ENCODE measurements at regions not wholly inside any gene's neighbourhood (a gene's known extent, or its start where the extent isn't known, plus 50 kb on each side); places are given as distances from the start of the nearest gene placed in this dataset.
A peak's percentile ranks its signal among the peaks of the same experiment; 100 is the strongest.

DNA sequence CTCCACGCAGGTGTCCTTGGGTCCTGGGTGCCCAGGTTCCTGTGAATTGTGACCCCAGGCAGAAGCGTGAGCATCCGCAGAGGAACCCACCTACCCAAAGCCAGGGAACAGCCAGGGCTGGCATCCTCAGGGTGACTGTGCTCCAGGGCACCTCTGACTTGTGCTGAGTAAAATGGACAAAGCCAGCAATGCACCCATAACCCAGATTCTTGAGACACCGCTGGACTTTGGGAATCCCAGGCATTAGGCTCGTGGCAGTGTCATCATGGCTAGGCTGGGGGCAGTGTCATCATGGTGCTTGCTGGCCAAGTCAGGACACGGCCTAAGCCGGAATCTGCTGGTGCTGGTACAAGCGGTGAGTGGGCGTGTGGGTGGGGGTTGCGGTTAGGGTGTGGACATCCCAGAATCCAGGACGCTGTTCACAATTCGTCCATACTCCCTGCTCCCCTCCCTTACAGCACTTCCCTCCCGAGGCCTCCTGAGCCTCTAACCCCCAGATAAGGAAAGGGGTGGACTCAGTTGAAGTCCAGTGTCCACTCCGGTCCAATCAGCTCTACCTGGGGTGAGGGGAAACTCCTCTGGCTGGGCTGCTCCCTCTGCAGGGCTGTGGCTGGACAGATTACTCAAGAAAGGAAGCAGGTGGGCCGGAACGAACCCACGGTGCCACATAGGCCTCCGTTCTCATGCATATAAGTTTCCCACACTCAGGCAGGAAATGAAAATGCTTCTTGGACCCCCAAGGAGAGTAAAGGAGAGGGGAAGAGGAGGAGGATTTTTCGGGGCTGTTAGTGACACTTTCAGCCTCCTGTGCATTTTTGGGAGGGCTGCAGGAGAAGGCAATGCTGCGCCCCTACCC is 138.9 kb downstream of the SEC14L1 start:
- ChIA-PET CTCF (interaction anchor here (0.6 kb wide), 1 partner anchor 1177 kb away, joined by 3 read pairs; no protein-coding TSS in a partner anchor), POLR2A (interaction anchor here (0.6 kb wide), 1 partner anchor 218 kb away, joined by 4 read pairs; no protein-coding TSS in a partner anchor)
- H3K4me3 Mint-ChIP-seq = peak overlapping the region; percentile 16 to 88 (median 84)

DNA sequence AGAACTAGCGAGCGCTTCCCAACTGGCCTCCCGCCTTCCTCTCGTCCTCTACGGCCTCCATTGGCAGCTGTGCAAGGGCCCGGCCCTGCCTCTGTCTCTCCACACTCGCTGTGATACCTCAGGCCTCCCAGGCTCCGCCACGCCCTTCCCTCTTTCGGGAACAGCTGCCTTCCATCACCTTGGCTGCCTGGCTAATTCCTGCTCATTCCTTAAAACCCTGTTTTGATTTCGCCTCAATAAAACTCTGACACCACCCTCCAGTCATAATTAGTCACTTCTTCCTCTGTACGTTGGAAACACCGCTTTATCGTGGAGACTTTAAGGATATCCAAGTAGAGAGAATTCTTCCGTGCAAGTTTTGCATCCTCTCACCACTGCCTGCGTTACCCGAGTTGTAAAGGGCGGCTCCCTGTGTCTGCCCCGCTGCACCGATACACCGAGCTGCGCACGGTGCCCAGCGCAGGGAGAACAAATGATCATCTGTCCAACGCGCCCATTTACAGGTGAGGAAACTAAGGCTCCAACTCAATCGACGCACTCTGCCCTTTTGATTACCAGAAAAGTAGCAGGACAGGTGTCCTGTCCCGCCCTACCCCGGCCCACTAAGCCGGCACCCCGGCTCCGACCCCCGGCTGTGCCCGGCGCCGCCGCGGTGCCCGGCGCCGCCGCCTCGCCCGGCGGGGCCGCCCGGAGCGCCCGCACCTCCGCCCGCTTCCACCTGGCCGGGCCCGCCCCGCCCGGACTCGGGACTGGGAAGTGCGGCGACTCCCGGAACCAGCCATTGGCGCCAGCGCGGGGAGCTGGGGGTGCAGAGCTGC is 139.7 kb downstream of the SEC14L1 start:
- Mint-ChIP-seq H3K9me3 (peaks cover 0 to 11% (median 0%) of the 10 kb centered on the region in 11 donors), H3K4me1 (peaks cover 13 to 16% (median 14%) of the 10 kb centered on the region in 7 donors), H3K27me3 (peaks cover 0 to 48% (median 11%) of the 10 kb centered on the region in 5 donors), H3K27ac (peak overlapping the region; percentile 67 to 96 (median 83)), H3K36me3 (no peaks in the 10 kb centered on the region), H3K4me3 (peak overlapping the region; percentile 68 to 88 (median 84))
- Histone ChIP-seq H3K4me1 (ENCODE audit: control insufficient read depth in 2 of 2, insufficient read depth in 2 of 2, low read length in 2 of 2) (peaks cover 3 to 10% of the 10 kb centered on the region in 2 donors), H3K27me3 (ENCODE audit: control insufficient read depth in 2 of 2, insufficient read depth in 2 of 2, low read length in 2 of 2) (no peaks in the 10 kb centered on the region), H3K9me3 (ENCODE audit: control insufficient read depth in 2 of 3, low read length in 3 of 3) (no peaks in the 10 kb centered on the region), H3K27ac (ENCODE audit: low read depth, low read length) (no peak overlapping the region), H3K4me3 (ENCODE audit: low read length) (no peak overlapping the region), H3K36me3 (ENCODE audit: control insufficient read depth in 2 of 3, insufficient read depth in 3 of 3, low read length in 3 of 3) (no peaks in the 10 kb centered on the region)
- ChIA-PET CTCF (no interaction called here), POLR2A (interaction anchor here (0.6 to 0.7 kb wide), 2 partner anchors 141 to 678 kb away, joined by 3 to 6 read pairs; partner anchors contain the start of gene TNRC6C)
- intact Hi-C loops (cut with micrococcal nuclease) = loop anchor here in 1 of 2 donors (1.0 to 5.0 kb wide), 2 partner anchors 52 to 215 kb away; no protein-coding TSS in a partner anchor
- no peak for ATAC-seq
- DNase-seq = peak in 3 of 9 donors; percentile 12 to 31 (median 19)

More for the DNA sequence above, 138.9 kb downstream of the SEC14L1 start:
- no peak overlapping the region for H3K27ac ChIP-seq (ENCODE audit: low read depth, low read length)
- peaks cover 0 to 49% (median 11%) of the 10 kb centered on the region in 5 donors for H3K27me3 Mint-ChIP-seq
- intact Hi-C loops (cut with micrococcal nuclease) = loop anchor here in 1 of 2 donors (5.0 kb wide), 1 partner anchor 53 kb away; no protein-coding TSS in a partner anchor
- H3K4me3 ChIP-seq (ENCODE audit: low read length) = no peak overlapping the region
- H3K27ac Mint-ChIP-seq = peak overlapping the region in 8 of 9 donors; percentile 55 to 96 (median 77)
- peaks cover 3 to 10% of the 10 kb centered on the region in 2 donors for H3K4me1 ChIP-seq (ENCODE audit: control insufficient read depth in 2 of 2, insufficient read depth in 2 of 2, low read length in 2 of 2)
- H3K36me3 Mint-ChIP-seq = no peaks in the 10 kb centered on the region
- DNase-seq = no peak
- peaks cover 0 to 11% (median 0%) of the 10 kb centered on the region in 11 donors for H3K9me3 Mint-ChIP-seq
- peaks cover 13 to 16% (median 14%) of the 10 kb centered on the region in 7 donors for H3K4me1 Mint-ChIP-seq
- ATAC-seq = no peak
- H3K27me3 ChIP-seq (ENCODE audit: control insufficient read depth in 2 of 2, insufficient read depth in 2 of 2, low read length in 2 of 2) = no peaks in the 10 kb centered on the region
- no peaks in the 10 kb centered on the region for H3K36me3 ChIP-seq (ENCODE audit: control insufficient read depth in 2 of 3, insufficient read depth in 3 of 3, low read length in 3 of 3)
- no peaks in the 10 kb centered on the region for H3K9me3 ChIP-seq (ENCODE audit: control insufficient read depth in 2 of 3, low read length in 3 of 3)

DNA sequence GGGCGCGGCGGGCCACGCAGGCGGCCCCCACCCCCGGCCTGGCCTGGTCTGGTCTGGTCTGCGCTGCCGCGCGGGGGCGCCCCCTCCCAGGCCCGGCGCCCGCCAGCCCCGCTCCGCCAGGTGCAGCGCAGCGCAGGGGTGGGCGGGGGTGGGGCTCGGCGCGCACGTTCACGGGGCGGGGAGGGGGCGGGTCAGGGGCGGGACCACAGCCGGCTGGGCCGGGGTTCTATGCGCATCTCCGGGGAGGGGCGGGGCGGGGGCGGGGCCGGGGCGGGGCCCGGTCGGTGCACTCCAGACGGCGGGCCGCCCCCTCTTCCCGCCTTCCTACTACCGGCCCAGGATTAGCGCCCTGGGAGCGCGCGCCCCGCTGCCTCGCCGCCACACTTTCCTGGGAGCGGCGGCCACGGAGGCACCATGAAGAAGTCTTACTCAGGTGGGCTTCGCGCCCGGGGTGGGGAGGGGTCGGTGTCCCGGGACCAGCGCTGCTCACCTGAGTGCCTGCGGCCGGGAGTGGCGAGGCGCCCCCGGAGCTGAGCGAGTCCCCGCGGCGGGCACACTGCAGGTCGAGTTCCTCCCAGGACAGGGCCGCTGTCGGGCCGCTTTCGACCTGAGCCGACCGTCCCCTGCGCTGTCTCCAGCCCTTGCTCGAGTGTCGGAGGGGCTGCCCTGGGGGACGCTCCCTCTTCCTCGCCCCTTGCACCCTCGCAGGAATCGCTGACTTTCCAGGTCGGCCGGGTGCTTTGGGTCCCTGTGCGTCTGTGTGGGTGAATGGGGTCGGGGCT is 140.5 kb downstream of the SEC14L1 start:
- ChIA-PET POLR2A (interaction anchor here (0.6 to 0.7 kb wide), 2 partner anchors 142 to 677 kb away, joined by 3 to 6 read pairs; partner anchors contain the start of gene TNRC6C), CTCF (no interaction called here)
- Histone ChIP-seq H3K27me3 (ENCODE audit: control insufficient read depth in 2 of 2, insufficient read depth in 2 of 2, low read length in 2 of 2) (no peaks in the 10 kb centered on the region), H3K4me3 (ENCODE audit: low read length) (peak overlapping the region; percentile 54), H3K27ac (ENCODE audit: low read depth, low read length) (no peak overlapping the region), H3K9me3 (ENCODE audit: control insufficient read depth in 2 of 3, low read length in 3 of 3) (no peaks in the 10 kb centered on the region), H3K4me1 (ENCODE audit: control insufficient read depth in 2 of 2, insufficient read depth in 2 of 2, low read length in 2 of 2) (peaks cover 3 to 10% of the 10 kb centered on the region in 2 donors), H3K36me3 (ENCODE audit: control insufficient read depth in 2 of 3, insufficient read depth in 3 of 3, low read length in 3 of 3) (no peaks in the 10 kb centered on the region)
- intact Hi-C loops (cut with micrococcal nuclease) = loop anchor here in 1 of 2 donors (1.0 to 5.0 kb wide), 2 partner anchors 51 to 214 kb away; no protein-coding TSS in a partner anchor
- DNase-seq (peak; percentile 62 to 79 (median 72)), ATAC-seq (peak; percentile 94)
- no peaks in the 10 kb centered on the region for H3K36me3 Mint-ChIP-seq
- H3K27ac Mint-ChIP-seq = peak overlapping the region; percentile 46 to 95 (median 87)
- H3K4me3 Mint-ChIP-seq = peak overlapping the region; percentile 75 to 88 (median 78)
- peaks cover 0 to 11% (median 0%) of the 10 kb centered on the region in 11 donors for H3K9me3 Mint-ChIP-seq
- H3K27me3 Mint-ChIP-seq = peaks cover 0 to 47% (median 11%) of the 10 kb centered on the region in 5 donors
- peaks cover 13 to 20% (median 17%) of the 10 kb centered on the region in 7 donors for H3K4me1 Mint-ChIP-seq

DNA sequence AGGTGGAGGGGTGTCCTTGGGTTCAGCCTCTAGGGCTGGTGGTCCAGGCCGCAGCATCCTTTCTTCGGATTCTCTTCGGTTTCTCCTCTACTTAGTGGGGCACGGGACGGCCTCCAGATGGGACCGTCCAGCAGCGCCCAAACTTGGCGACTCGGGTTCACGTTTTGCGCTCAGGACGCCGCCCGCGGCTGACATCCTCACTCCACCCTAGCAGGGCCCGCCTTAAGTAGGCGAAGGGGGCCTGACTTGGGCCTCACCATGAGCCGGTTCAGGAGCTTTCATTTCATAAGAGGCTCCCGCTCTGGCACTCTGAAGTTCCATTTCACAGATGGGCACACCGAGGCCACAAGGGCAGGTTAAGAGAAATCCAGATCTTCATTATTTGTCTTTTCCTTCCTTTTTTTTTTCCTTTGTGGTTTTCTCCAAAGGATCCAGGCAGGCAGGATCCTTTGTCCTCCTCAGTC is 141.2 kb downstream of the SEC14L1 start:
- no peaks in the 10 kb centered on the region for H3K36me3 ChIP-seq (ENCODE audit: control insufficient read depth in 2 of 3, insufficient read depth in 3 of 3, low read length in 3 of 3)
- no peaks in the 10 kb centered on the region for H3K9me3 ChIP-seq (ENCODE audit: control insufficient read depth in 2 of 3, low read length in 3 of 3)
- H3K27ac ChIP-seq (ENCODE audit: low read depth, low read length) = no peak overlapping the region
- CTCF ChIA-PET = no interaction called here
- peak overlapping the region; percentile 54 for H3K4me3 ChIP-seq (ENCODE audit: low read length)
- H3K27me3 Mint-ChIP-seq = peaks cover 0 to 47% (median 11%) of the 10 kb centered on the region in 5 donors
- no peaks in the 10 kb centered on the region for H3K27me3 ChIP-seq (ENCODE audit: control insufficient read depth in 2 of 2, insufficient read depth in 2 of 2, low read length in 2 of 2)
- ATAC-seq = no peak
- peak overlapping the region; percentile 46 to 95 (median 87) for H3K27ac Mint-ChIP-seq
- peak overlapping the region; percentile 75 to 84 (median 78) for H3K4me3 Mint-ChIP-seq
- H3K36me3 Mint-ChIP-seq = no peaks in the 10 kb centered on the region
- intact Hi-C loops (cut with micrococcal nuclease) = loop anchor here in 1 of 2 donors (1.0 to 5.0 kb wide), 2 partner anchors 50 to 213 kb away; no protein-coding TSS in a partner anchor
- peaks cover 3 to 10% of the 10 kb centered on the region in 2 donors for H3K4me1 ChIP-seq (ENCODE audit: control insufficient read depth in 2 of 2, insufficient read depth in 2 of 2, low read length in 2 of 2)
- POLR2A ChIA-PET = no interaction called here
- H3K9me3 Mint-ChIP-seq = peaks cover 0 to 11% (median 0%) of the 10 kb centered on the region in 11 donors
- peaks cover 13 to 20% (median 17%) of the 10 kb centered on the region in 7 donors for H3K4me1 Mint-ChIP-seq
- DNase-seq = no peak

DNA sequence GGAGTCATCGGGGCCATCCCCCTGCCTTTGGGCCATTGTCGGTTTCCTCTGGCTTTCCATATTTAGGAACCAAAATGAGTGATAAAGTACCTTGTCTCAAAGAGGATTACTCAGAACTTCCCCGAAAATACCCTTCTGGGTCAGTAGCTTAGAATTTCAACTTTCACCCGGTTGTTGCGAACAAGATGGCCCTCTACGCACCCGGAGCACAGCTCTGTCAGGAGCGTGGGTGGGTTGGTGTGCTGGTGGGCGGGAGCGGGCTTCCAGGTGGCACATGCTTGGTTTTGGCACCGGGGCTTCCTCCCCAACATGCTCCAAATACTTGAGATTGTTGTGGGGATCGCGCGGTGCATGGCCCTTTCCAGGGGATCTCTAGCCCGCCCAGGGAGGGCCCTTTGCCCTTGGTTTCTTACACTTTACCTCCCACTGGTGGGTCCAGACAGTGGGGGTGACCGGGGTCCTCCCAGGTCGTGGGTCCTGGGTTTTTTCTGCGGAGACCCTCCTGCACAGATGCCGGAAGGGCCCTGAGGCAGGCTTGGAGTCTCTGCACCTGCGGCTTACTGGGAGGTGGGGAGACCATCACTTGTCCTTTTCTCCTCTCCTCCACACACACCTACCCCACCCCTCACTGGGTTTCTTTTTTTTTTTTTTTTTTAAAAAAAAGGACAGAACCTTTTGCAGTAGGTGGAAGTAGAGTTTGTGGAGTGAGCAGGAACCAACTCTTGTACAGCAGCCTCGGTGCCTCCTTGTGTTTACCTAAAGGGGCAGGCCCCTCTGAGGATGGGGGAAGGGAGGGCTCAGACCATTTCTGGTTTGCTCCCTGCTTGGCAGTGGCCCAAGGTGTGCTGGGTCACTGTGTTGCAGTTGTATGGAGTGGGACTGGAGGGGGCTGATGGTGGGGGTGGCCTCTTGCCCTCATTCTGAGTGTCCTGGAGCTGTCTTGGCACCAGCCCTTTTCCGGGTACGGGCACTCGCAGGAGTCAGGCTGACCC is 142.1 kb downstream of the SEC14L1 start:
- Mint-ChIP-seq H3K27me3 (peaks cover 0 to 43% (median 11%) of the 10 kb centered on the region in 5 donors), H3K4me3 (peak overlapping the region; percentile 75 to 84 (median 78)), H3K4me1 (peaks cover 13 to 20% (median 17%) of the 10 kb centered on the region in 7 donors), H3K27ac (peak overlapping the region in 7 of 9 donors; percentile 46 to 95 (median 90)), H3K9me3 (peaks cover 0 to 11% (median 0%) of the 10 kb centered on the region in 11 donors), H3K36me3 (no peaks in the 10 kb centered on the region)
- ATAC-seq (no peak), DNase-seq (no peak)
- Histone ChIP-seq H3K36me3 (ENCODE audit: control insufficient read depth in 2 of 3, insufficient read depth in 3 of 3, low read length in 3 of 3) (no peaks in the 10 kb centered on the region), H3K4me3 (ENCODE audit: low read length) (no peak overlapping the region), H3K4me1 (ENCODE audit: control insufficient read depth in 2 of 2, insufficient read depth in 2 of 2, low read length in 2 of 2) (peaks cover 3 to 10% of the 10 kb centered on the region in 2 donors), H3K9me3 (ENCODE audit: control insufficient read depth in 2 of 3, low read length in 3 of 3) (no peaks in the 10 kb centered on the region), H3K27ac (ENCODE audit: low read depth, low read length) (no peak overlapping the region), H3K27me3 (ENCODE audit: control insufficient read depth in 2 of 2, insufficient read depth in 2 of 2, low read length in 2 of 2) (no peaks in the 10 kb centered on the region)
- POLR2A ChIA-PET = no interaction called here
- intact Hi-C loops (cut with micrococcal nuclease) = loop anchor here in 1 of 2 donors (5.0 kb wide), 1 partner anchor 49 kb away; no protein-coding TSS in a partner anchor
- CTCF ChIA-PET = no interaction called here
